MM.1S (cell line): ENCODE measurements at regions not wholly inside any gene's neighbourhood (a gene's known extent, or its start where the extent isn't known, plus 50 kb on each side); places are given as distances from the start of the nearest gene placed in this dataset.

Experiments used
- DNase-seq: peaks from one replicate; pipeline ENCODE4 v3.0.0-alpha.2; 2015
- H2AFZ ChIP-seq: fragments of 300-600 bp; sonication (generic); 2 replicates; pipeline ENCODE4 v1.6.0; 2016; ENCODE audit warnings: antibody characterized with exemption, low read length
- H3F3A ChIP-seq: fragments of 300-600 bp; sonication (generic); 2 replicates; pipeline ENCODE4 v1.6.1; 2016; ENCODE audit warnings: mild to moderate bottlenecking, antibody characterized with exemption, low read length, moderate library complexity, mixed read lengths; ENCODE audit not compliant: insufficient read depth
- H3K27ac ChIP-seq: fragments of 300-600 bp; sonication (generic); 2 replicates; pipeline ENCODE4 v1.5.1; 2016; ENCODE audit warnings: mild to moderate bottlenecking, low read length
- H3K27me3 ChIP-seq: fragments of 300-600 bp; sonication (generic); replicated peaks from 2 replicates; pipeline ENCODE4 v1.6.0; 2016; ENCODE audit warnings: low read length; ENCODE audit not compliant: insufficient read depth
- H3K36me3 ChIP-seq: fragments of 300-600 bp; sonication (generic); replicated peaks from 2 replicates; pipeline ENCODE4 v1.6.1; 2016; ENCODE audit warnings: mild to moderate bottlenecking, low read length, mixed read lengths; ENCODE audit not compliant: insufficient read depth
- H3K4me1 ChIP-seq: fragments of 300-600 bp; sonication (generic); 2 replicates; pipeline ENCODE4 v1.6.1; 2016; ENCODE audit warnings: low read length, mixed read lengths
- H3K4me2 ChIP-seq: fragments of 300-600 bp; sonication (generic); 2 replicates; pipeline ENCODE4 v1.6.0; 2016; ENCODE audit warnings: low read depth, low read length
- H3K4me3 ChIP-seq: fragments of 300-600 bp; sonication (generic); 2 replicates; pipeline ENCODE4 v1.5.1; 2016; ENCODE audit warnings: low read length, mixed read lengths
- H3K79me2 ChIP-seq: fragments of 300-600 bp; sonication (generic); 2 replicates; pipeline ENCODE4 v1.6.1; 2016; ENCODE audit warnings: mixed run types, low read length, mixed read lengths
- H3K9ac ChIP-seq: fragments of 300-600 bp; sonication (generic); 2 replicates; pipeline ENCODE4 v1.6.1; 2016; ENCODE audit warnings: low read length, mixed read lengths
- H3K9me2 ChIP-seq: fragments of 300-600 bp; sonication (generic); replicated peaks from 2 replicates; pipeline ENCODE4 v1.6.1; 2016; ENCODE audit warnings: mild to moderate bottlenecking, low read length, mixed read lengths; ENCODE audit not compliant: insufficient read depth
- H3K9me3 ChIP-seq: fragments of 300-600 bp; sonication (generic); replicated peaks from 2 replicates; pipeline ENCODE4 v1.6.1; 2016; ENCODE audit warnings: mild to moderate bottlenecking, low read length, mixed read lengths; ENCODE audit not compliant: insufficient read depth
- H4K20me1 ChIP-seq: fragments of 300-600 bp; sonication (generic); 2 replicates; pipeline ENCODE4 v1.6.1; 2016; ENCODE audit warnings: mild to moderate bottlenecking, low read length, moderate library complexity, mixed read lengths; ENCODE audit not compliant: insufficient read depth
- EZH2 ChIP-seq: fragments of 300-600 bp; sonication (generic); optimal IDR thresholded peaks from 2 replicates; pipeline ENCODE3; 2017; ENCODE audit warnings: low read depth, mild to moderate bottlenecking, antibody characterized with exemption, low read length, mixed read lengths
- EZH2phosphoT487 ChIP-seq: fragments of 300-600 bp; sonication (generic); IDR thresholded peaks from 2 replicates; pipeline ENCODE4 v1.6.1; 2018; ENCODE audit warnings: antibody characterized with exemption, low read length
- TF ChIP-seq, protein P1 (sequence below): fragments of 300-600 bp; sonication (generic); IDR thresholded peaks from 2 replicates; pipeline ENCODE4 v1.5.1; 2016; ENCODE audit warnings: antibody characterized with exemption, low read length, mixed read lengths

DNA sequence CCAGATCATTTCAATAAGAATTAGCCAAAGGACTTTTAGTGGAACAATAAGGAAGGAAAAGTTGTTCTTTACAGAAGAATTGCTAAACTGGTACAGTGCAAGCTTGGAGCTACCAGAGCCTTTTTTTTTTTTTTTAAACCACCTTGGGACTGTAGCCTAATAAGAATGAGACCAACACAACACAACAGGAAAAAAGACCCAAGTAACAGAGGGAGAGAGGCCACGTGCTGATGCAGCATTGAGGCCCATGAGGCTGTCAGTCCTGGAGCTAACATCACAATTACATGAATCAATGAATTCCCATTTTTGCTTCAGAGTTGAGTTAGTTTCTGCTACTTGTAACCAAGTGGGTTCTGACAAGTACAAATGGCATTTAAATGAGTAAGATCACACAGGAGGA lies 149.0 kb upstream of the EEA1 start:
- H3K27ac ChIP-seq = no peak overlapping the region
- no peaks in the 10 kb centered on the region for H3F3A ChIP-seq
- H3K4me3 ChIP-seq = no peak overlapping the region
- H2AFZ ChIP-seq = no peak overlapping the region
- no peaks in the 10 kb centered on the region for H3K4me1 ChIP-seq
- TF ChIP-seq, protein P1, sequence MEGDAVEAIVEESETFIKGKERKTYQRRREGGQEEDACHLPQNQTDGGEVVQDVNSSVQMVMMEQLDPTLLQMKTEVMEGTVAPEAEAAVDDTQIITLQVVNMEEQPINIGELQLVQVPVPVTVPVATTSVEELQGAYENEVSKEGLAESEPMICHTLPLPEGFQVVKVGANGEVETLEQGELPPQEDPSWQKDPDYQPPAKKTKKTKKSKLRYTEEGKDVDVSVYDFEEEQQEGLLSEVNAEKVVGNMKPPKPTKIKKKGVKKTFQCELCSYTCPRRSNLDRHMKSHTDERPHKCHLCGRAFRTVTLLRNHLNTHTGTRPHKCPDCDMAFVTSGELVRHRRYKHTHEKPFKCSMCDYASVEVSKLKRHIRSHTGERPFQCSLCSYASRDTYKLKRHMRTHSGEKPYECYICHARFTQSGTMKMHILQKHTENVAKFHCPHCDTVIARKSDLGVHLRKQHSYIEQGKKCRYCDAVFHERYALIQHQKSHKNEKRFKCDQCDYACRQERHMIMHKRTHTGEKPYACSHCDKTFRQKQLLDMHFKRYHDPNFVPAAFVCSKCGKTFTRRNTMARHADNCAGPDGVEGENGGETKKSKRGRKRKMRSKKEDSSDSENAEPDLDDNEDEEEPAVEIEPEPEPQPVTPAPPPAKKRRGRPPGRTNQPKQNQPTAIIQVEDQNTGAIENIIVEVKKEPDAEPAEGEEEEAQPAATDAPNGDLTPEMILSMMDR = no peak
- no peak for TF ChIP-seq EZH2
- TF ChIP-seq EZH2phosphoT487 = no peak
- no peaks in the 10 kb centered on the region for H3K36me3 ChIP-seq
- no peaks in the 10 kb centered on the region for H3K79me2 ChIP-seq
- no peak for DNase-seq
- H3K4me2 ChIP-seq = no peak overlapping the region
- H3K9me3 ChIP-seq = no peaks in the 10 kb centered on the region
- H3K27me3 ChIP-seq = no peaks in the 10 kb centered on the region
- no peak overlapping the region for H3K9ac ChIP-seq
- no peaks in the 10 kb centered on the region for H4K20me1 ChIP-seq
- no peaks in the 10 kb centered on the region for H3K9me2 ChIP-seq

DNA sequence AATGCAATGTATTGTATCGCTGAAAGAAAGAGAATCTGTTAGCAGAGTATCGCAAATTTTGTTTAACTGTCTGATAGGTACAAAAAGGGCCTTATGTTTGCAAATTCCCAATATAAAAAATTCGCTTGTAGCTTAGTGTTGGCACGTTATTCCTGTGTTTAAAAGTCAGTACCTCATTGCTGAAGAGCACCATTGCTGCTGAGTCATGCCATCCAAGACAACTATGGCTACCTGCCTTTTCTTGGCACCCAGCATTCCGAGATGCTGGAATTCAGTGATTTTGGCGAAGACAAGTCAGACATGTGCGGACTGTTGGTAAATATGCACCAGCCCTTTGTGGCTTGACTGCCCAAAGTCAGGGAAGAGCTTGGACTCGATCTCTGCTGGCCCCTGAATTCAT lies 149.5 kb upstream of the EEA1 start:
- Histone ChIP-seq H4K20me1 (no peaks in the 10 kb centered on the region), H3K9me2 (no peaks in the 10 kb centered on the region), H3K4me2 (no peak overlapping the region), H2AFZ (no peak overlapping the region), H3K27ac (no peak overlapping the region), H3K27me3 (no peaks in the 10 kb centered on the region), H3K4me1 (no peaks in the 10 kb centered on the region), H3F3A (no peaks in the 10 kb centered on the region), H3K36me3 (no peaks in the 10 kb centered on the region), H3K4me3 (no peak overlapping the region), H3K9ac (no peak overlapping the region), H3K79me2 (no peaks in the 10 kb centered on the region), H3K9me3 (no peaks in the 10 kb centered on the region)
- TF ChIP-seq EZH2 = no peak
- TF ChIP-seq, protein P1 = no peak
- no peak for TF ChIP-seq EZH2phosphoT487
- no peak for DNase-seq

DNA sequence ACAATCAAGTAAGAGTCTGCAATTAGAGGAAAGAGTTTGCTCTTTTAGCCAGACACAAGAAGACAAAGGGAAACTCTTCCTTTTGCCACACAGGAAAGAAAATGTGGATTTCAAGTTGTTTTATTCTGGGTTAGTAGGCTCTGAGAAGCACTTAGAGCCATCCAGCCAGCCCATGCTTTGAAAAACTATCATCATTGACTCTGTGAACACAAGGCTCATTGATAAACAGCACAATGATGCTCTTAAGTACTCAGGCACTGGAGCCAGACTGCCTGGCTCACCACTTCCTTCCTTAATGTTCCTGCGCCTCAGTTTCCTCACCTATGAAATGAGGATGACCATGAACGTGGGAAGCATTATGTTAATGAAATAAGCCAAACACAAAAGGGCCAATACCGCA lies 150.2 kb upstream of the EEA1 start:
- no peaks in the 10 kb centered on the region for H3K36me3 ChIP-seq
- H3K27ac ChIP-seq = no peak overlapping the region
- H3K27me3 ChIP-seq = no peaks in the 10 kb centered on the region
- H3K79me2 ChIP-seq = no peaks in the 10 kb centered on the region
- no peaks in the 10 kb centered on the region for H3K9me3 ChIP-seq
- TF ChIP-seq, protein P1 = no peak
- TF ChIP-seq EZH2phosphoT487 (no peak), EZH2 (no peak)
- no peaks in the 10 kb centered on the region for H4K20me1 ChIP-seq
- no peak overlapping the region for H3K4me2 ChIP-seq
- no peaks in the 10 kb centered on the region for H3K9me2 ChIP-seq
- no peak for DNase-seq
- no peaks in the 10 kb centered on the region for H3F3A ChIP-seq
- no peak overlapping the region for H3K9ac ChIP-seq
- no peak overlapping the region for H2AFZ ChIP-seq
- no peaks in the 10 kb centered on the region for H3K4me1 ChIP-seq
- H3K4me3 ChIP-seq = no peak overlapping the region
